ENCODE measurements at regions not wholly inside any gene's neighbourhood (a gene's known extent, or its start where the extent isn't known, plus 50 kb on each side); places are given as distances from the start of the nearest gene placed in this dataset.
A peak's percentile ranks its signal among the peaks of the same experiment; 100 is the strongest.

- peak; percentile 42 for DNase-seq (ENCODE audit: low read depth)
These were observed 330.3 kb downstream of the SEC14L1 start for GRCh38 chr17:77470800-77471733.

GRCh38 chr17:77471984-77472461 is 331.3 kb downstream of the SEC14L1 start:
- DNase-seq (ENCODE audit: low read depth) = no peak

- peak; percentile 45 for DNase-seq (ENCODE audit: low read depth)
These were observed 331.9 kb downstream of the SEC14L1 start for GRCh38 chr17:77472468-77473310.

- DNase-seq (ENCODE audit: low read depth) = no peak
These were observed 333.0 kb downstream of the SEC14L1 start for GRCh38 chr17:77473615-77474226.

- no peak for DNase-seq (ENCODE audit: low read depth)
These were observed 333.7 kb downstream of the SEC14L1 start for GRCh38 chr17:77474292-77474988.

GRCh38 chr17:77475016-77475976 is 334.5 kb downstream of the SEC14L1 start:
- DNase-seq (ENCODE audit: low read depth) = peak; percentile 59

- DNase-seq (ENCODE audit: low read depth) = no peak
These were observed 335.2 kb downstream of the SEC14L1 start for GRCh38 chr17:77476006-77476405.

GRCh38 chr17:77476498-77476897 is 335.7 kb downstream of the SEC14L1 start:
- DNase-seq (ENCODE audit: low read depth) = no peak

GRCh38 chr17:77476931-77477805 is 336.4 kb downstream of the SEC14L1 start:
- peak; percentile 96 for DNase-seq (ENCODE audit: low read depth)

GRCh38 chr17:77478281-77478680 is 337.5 kb downstream of the SEC14L1 start:
- no peak for DNase-seq (ENCODE audit: low read depth)

GRCh38 chr17:77478899-77479298 is 338.1 kb downstream of the SEC14L1 start:
- no peak for DNase-seq (ENCODE audit: low read depth)

- DNase-seq (ENCODE audit: low read depth) = no peak
These were observed 338.8 kb downstream of the SEC14L1 start for GRCh38 chr17:77479372-77480198.

GRCh38 chr17:77480199-77480508 is 339.4 kb downstream of the SEC14L1 start:
- no peak for DNase-seq (ENCODE audit: low read depth)

- no peak for DNase-seq (ENCODE audit: low read depth)
These were observed 339.9 kb downstream of the SEC14L1 start for GRCh38 chr17:77480509-77481215.

- no peak for DNase-seq (ENCODE audit: low read depth)
These were observed 341.0 kb downstream of the SEC14L1 start for GRCh38 chr17:77481476-77482374.

- DNase-seq (ENCODE audit: low read depth) = no peak
These were observed 341.8 kb downstream of the SEC14L1 start for GRCh38 chr17:77482375-77483127.

Measured in LHCN-M2 (cell line).